HG03066 (cell line): ENCODE measurements at regions not wholly inside any gene's neighbourhood (a gene's known extent, or its start where the extent isn't known, plus 50 kb on each side); places are given as distances from the start of the nearest gene placed in this dataset.

Experiments
- ATAC-seq: cut with Tn5 transposase; IDR thresholded peaks from one replicate; pipeline ENCODE4 v1.9.1; 2021; ENCODE audit warnings: low read depth; ENCODE audit not compliant: unreplicated experiment

DNA sequence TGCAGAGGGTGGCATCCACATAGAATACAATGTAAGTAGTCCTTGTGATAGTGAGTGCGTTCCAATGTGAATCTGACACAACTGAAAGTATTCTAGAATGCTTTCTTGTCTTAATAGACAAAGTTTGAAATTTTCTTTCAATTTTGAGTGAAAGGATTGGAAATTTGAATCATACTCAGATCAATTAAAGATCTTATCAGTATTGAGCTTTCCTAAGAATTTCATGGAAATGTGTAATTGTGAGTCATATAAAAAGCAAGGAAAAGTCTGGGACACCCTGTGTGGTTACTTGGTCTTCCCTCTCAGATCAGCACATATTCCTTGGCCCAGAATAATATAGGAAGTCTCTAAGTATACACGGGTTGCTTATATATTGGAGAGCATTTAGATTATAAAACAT is 99.1 kb downstream of the MBL2 start:
- no peak for ATAC-seq

DNA sequence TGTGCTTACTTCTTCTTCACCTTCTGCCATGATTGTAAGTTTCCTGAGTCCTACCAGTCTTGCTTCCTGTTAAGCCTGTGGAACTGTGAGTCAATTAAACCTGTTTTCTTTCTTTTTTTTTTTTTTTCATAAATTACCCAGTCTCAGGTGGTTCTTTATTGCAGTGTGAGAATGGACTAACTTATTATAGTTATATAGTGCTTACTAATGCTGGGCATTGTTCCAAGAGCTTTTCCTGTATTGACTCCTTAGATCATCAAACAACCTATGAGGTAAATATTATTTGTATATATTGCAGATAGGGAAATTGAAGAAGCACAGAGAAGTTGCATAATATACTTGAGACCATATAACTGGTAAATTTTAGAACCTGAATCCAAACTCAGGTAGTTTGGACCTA is 98.1 kb downstream of the MBL2 start:
- ATAC-seq = no peak

DNA sequence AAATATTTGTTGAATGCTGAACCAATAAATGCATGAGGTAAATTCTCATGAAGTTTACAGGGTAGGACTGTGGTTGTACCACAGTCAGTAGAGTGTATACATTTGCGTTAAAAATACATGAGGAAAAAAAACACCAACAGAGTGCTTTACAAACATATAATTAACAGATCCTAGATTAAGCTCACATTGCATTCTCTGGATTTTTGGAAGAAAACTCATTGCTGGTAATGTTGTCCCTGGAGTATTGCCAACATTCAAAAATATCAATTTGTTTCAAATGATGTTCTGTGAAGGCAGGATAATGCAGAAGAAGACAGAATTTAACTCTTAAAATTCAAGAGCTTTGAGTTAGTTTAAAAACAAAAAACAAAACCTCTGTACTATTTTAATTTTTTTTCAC is 95.5 kb downstream of the MBL2 start:
- no peak for ATAC-seq

DNA sequence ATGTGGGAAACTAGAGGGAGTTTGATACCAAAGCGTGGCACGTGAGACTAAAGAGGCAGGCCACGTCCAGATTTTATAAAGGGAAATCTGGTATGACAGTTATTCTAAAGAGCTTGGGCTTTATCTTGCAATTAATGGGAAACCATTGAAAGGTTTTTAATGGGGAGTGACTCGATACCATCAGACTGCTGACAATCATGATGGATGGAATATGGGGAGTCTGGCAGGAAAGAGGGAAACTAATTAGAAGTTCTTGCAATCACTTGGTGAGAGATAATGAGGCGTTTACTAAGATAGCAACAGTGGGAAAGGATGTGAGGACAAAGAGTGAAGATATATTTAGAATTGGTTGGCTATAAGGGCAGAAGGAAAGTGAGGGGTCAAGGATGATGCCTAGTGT is 94.0 kb downstream of the MBL2 start:
- ATAC-seq = no peak

DNA sequence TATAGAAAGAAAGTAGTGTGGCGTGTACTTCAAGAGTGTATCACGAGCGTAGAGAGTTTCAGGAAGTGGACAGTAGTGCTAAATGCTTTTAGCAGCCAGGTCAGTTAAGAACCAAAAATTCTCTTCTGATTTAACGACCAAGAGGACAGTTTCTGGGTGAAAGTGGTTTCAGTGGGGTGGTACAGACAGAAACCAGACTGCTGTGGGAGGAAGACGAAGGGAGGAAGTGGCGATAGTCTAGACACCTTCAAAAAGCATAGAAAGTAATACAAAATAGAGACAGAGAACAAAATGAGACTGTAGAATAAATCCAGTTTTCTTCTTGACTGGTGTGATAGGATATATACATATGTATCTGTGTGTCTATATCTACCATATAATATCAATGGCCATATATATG is 93.5 kb downstream of the MBL2 start:
- ATAC-seq = no peak

DNA sequence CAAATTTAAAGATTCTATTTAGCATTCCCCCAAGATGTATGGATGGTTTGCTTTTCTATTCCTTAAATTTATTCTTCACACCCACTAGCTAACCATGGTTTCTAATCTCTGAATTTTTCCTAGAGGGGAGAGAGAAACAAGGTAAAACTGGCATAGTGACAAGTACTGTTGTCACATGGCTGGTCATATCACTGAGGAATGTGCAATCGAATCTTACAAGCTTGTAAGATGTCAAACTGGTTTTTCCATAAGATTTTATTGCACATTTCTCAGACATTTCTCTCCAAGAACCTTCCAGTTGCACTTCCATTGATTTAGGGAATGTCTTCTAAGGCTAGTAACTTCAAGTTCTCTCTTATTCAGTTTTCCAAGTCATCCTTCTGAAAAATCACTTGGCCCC is 89.8 kb downstream of the MBL2 start:
- ATAC-seq = no peak

DNA sequence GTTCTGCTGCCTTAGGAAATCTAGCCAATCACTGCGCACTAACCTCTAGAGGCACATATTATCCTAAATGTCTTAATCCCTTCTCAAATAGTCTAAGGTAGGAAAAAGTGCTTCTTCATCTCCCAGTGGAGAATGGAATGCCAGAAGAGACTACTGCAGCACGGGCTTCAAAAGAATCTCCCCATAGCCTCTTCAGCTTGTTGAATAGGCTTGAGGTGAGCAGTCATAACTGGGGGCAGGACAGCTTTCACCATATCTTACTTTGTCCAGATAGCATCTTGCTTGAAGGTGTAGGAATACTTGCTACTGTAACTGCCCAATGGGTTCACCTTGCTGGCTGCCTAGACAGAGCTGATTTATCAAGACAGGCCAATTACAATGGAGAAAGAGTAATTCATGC is 88.8 kb downstream of the MBL2 start:
- ATAC-seq = no peak

DNA sequence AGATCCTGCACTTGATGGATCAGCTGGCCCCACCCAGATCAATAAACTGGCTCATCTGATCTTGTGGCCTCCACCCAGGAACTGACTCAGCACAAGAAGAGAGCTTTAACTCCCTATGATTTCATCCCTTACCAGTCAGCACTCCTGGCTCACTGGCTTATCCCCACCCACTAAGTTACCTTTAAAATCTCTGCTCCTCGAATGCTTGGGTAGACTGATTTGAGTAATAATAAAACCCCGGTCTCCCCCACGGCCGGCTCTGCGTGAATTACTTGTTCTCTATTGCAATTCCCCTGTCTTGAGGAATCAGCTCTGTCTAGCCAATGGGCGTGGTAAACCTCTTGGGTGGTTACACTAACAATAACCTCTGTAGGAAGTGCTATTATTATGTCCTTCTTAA is 83.7 kb downstream of the MBL2 start:
- no peak for ATAC-seq

DNA sequence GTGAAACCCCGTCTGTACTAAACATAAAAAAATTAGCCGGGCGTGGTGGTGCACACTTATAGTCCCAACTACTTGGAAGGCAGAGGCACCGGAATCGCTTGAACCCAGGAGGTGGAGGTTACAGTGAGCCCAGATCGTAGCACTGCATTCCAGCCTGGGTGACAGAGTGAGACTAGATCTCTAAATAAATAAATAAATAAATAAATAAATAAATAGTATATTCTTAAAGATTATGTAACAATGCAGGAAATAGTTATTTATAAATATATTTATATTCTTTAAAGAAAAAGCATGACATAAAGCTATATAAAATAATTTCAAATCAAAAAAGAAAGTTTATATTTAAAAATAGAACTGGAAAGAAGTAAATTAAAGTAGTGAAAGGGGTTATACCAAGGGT is 76.4 kb downstream of the MBL2 start:
- no peak for ATAC-seq

DNA sequence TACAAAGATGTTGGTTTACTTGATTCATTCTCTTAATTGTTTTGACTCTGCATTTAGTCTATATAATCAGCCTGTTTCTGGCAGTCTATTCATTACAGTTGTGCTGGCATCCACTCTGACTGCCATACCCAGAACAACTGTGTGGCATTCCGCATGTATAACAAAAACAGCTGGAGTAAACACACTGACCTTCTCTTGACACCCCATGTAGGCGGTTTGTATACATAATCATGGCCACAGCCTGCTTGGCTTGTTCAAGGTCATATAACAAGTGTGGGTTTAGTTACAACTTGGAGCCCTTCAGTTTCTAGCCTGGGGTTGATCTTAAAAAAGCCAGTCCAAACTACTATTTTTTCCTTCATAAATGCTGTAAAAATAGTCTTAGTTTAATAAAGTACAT is 70.9 kb downstream of the MBL2 start:
- ATAC-seq = no peak

DNA sequence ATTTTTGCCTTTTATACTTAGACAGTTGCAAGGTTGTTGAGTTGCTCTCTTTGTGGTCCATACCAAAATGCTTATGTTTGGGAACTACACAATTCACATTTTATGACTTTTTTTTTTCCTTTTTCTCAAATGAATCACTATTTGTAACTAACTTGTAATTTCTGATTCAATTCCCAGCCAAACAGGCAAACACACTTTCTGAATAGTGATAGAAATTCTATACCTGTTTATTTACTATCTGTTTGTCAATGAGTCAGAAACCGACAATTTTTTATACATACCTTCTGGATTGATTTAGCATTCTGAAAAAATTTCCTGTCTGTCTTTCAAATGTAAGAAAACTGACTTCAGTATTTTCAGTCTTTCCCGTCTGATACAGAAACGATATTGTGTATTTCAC is 69.1 kb downstream of the MBL2 start:
- ATAC-seq = no peak

DNA sequence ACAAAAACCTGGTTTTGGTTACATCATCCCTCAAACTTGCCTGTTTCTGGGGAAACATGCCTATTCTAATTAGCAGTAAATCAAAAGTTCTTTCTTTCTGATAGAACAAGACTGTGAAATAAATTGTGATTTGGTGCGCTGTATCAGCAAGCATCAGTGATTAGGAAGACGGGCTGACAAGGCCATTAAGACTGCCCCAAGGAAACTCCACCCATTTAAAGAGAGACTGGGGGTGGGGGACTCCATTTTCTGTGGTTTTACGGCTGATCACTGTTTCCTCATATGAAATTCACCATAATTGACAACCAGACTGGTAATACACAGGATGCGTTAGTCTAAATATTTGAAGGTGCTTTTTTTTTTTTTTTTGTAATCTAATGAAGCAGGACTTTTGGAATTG is 68.7 kb downstream of the MBL2 start:
- no peak for ATAC-seq

DNA sequence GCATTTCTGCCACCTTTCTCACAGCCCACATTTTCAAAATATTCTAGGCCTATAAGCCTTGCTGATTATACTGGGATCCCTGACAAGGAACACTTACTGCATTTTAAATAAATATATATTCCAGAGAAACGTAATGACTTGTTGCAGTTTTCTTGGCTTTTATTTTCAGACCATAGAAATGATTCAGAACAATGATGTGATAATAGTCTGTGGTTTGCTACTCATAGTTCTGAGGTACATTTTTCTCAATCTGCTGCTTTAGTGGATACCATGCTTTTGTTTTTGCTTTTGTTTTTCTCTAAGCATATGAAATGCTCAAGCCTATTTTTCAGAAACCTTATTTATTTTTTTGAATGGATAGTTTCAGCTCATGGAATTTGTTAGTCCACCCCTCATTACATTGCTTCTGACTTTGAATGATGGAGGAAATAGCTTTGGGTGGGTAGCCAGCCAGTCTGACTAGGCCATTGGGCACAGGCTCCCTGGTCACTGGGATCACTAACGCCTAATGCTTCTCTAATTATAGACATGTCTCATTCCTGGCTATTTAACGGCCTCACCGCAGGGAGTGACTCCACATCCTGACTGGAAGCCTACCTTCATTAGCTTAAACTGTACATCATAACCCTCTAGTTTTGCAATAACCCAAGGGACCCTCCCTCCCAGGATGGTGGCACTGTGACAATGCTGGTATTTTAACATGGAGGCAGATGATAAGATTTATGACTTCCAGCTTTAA is 66.1 kb downstream of the MBL2 start:
- no peak for ATAC-seq
